GM19025 (cell line): ENCODE measurements at regions not wholly inside any gene's neighbourhood (a gene's known extent, or its start where the extent isn't known, plus 50 kb on each side); places are given as distances from the start of the nearest gene placed in this dataset.
"Not testable (repeated sequence)": the region's sequence is repeated elsewhere in the genome, so short reads cannot be mapped to it uniquely, and the experiment has no call there.

Source experiments
- ATAC-seq: cut with Tn5 transposase; IDR thresholded peaks from one replicate; pipeline ENCODE4 v1.9.1; 2021; ENCODE audit warnings: mild to moderate bottlenecking, low read depth, moderate library complexity; ENCODE audit not compliant: unreplicated experiment

DNA sequence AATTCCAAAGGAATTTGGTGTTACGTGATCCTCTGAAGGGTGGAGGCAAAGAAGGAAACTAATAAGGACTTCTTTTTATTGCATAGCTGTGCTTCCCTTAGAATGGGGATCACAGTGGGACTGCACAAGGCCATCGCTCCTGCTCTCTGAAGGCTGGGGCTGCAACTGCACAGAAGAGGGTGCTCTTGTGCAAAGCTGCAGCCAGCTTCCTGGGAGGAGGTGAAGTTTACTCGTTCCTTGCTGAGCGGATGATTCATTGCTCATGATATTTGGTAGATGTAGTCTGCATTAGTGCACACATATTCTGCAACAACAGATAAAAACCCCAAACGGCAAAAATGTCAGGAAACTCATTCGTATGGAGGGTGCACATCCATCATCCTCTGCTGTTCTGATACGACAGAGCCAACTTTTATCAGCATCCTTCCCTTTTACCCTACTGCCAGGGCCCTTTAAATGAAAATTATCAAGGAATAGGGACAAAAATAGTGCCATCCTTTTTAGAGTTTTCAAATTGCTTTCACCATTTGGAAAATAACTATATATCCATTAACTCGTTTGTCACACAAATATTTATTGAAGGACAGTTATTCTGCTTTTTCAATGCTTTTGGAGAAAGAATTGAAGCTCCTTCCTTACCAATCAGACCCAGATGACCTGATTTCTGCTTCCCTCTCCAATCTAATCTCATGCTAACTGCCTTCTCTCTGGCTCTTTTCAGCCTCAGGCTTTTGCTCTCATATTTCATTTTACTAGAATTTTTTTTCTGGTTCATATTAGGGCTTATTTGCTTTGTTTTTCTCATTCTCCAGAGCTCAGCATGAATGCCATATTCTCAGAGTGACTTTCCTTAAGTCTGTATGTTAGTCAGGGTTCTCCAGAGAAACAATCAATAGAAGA is 263.6 kb downstream of the DUSP10 start:
- peak; percentile 85 for ATAC-seq

DNA sequence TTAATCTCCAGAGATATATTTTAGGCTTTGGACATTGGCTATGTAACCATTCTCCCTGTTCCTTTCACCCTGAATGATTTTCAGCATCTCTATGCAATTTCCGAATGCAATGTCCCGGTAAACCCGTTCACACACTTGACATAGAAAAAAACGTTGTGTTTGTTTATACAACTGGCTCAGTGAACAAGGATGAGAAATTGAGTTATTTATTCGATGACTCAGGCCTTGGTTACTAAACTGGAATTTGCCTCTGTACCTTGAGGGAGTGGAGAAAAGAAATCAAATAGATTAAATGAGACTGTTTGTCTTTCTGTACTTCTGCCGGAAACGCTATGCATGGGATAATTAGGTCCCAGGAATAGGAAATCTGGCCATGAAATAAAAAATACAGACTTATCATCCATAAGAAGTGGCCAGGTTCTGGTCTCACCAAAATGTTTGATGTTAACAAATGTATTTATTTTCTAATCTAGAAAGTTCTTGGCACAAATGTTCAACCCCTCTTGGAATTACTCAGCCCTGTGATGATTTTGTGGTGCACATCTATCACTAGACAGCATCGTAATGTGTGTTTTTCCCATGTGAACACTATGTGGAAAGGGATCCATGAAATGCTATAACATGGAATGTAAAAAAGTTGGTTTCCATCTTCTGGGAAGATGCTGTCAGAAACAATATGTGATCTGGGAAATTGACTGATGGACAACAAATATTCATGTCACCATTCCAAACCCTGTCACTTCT is 253.9 kb downstream of the DUSP10 start:
- ATAC-seq, result no peak

DNA sequence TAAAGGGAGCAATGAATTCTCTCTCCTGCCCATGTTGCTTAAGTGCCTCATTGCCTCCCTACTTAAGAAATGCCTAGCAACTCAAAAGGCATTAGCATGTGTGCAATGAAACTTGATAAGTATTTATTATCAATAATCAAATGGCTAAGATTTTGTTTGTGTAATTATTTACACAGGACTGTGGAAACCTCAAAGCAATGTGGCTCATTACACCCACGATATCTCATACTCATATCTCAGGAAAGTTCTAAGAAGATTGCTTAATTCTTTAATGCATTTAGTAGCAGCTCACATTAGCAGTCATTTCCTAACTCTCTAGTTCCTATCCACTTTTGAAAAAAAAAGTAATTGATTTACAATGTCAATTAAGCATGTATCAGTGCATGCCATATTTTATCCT is 253.3 kb downstream of the DUSP10 start:
- no peak for ATAC-seq

DNA sequence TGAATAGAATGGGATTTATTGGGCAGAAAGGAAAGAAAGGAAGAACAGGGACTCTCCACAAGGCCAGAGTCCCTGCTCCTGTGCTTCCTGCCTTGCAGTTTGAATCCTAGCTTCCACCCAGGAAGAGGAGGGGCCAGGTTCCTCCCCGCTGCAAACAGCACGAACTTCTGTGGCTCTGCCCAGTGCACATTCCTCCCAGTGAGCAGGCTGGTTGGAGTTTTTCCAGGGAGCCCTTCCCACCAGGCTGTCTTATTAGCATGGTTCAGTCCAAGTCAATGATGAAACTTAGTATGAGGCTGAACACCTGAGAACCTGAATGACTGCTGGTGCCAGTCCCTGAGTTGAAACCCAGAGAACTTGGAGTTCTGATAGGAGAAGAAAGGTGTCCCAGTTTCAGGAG is 247.2 kb downstream of the DUSP10 start:
- ATAC-seq, result no peak

DNA sequence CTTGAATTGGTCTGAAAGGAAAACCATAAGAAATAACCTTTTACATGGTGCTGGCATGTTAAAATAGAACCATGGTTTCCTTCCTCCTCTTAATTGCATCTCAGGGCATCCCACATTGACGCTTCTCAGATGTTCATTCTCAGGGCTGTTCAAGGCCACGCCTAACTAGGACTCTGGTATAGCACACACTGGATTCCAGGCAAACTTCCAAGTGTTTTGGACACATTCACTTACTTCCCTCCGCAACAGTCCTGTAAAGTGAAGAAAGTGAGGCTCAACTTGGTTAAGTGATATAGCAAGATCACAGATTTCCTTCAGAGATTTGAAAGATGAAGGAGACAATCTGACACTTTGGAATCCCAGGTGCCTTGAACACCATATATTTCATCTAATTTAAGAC is 244.8 kb downstream of the DUSP10 start:
- ATAC-seq, result no peak

DNA sequence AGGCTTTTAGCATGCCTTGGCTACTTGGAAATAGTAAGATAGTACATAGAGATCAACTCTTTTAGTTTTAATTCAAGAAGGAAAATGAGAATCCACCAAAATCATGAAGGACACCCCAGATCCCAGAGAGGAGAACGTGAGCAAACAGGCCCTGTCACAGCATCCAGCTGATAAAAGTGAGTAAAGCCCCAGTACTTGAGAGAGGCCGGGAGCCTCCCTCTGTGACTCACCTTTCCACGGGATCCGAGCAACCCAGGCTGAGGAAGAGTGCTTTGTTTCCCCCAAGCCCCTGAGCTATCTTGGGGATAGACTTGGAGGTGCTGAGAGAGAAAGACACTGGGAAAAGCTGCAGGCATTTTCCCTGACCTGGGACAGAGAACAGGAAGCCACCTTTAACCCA is 238.6 kb downstream of the DUSP10 start:
- ATAC-seq, result no peak

DNA sequence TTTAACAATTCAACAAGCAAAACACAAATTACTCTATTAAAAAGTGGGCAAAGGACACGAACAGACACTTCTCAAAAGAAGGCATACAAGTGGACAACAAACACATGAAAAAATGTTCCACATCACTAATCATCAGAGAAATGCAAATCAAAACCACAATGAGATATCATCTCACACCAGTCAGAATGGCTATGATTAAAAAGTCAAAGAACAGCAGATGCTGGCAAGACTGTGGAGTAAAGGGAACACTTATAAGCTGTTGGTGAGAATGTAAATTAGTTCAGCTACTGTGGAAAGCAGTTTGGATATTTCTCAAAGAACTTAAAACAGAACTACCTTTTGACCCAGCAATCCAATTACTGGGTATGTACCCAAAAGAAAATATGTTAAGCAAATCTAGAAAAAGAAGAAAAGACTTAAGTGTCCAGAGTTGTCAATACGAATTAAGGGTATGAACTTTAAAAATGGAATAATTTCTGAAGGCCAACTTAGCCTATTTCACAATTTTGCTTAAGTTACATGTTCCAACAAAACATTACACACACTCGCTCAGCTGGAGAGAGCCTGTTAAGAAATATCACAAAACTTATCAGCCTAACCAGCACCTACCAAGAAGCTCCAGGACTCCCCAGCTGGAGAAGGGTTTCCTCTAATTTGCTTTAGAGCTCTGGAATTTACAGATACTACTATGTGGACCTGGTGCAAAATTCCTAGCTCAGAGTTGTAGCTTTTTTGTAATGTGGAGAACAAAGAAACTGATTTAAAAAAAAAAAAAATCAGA is 232.1 kb downstream of the DUSP10 start:
- ATAC-seq, result no peak

DNA sequence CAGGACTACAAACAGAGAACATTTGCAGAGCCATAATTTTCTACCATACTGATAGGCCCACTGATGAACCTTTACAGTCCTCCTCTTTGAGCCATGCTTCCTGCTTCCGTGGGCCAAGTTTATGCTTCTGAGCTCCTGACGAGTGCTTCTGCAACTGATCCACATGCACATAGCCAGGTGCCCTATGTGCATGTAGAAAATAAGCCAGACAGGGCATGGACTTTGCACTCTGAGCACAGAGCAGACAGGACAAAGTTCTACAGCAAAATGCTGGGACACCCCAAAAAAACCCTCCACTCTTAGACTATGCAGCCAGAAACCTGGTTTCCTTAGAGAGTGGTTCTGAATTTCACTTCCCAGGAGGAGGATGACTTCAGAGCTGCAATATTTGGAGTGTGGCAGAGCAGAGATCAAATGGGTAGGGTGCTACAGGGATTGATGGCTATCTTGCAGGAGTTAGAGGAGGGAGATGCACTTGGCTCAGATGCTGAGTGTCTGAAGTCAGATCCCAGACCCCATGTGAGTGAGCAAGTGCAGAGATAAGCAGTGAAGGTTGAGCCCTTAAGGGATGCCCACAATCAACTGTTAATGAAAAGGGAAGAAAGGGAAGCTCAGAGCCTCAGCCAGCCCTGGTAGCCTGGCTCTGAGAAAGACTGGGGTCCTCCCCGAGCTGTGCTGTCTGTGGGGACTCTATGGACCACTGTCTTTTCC is 230.9 kb downstream of the DUSP10 start:
- ATAC-seq, result no peak

DNA sequence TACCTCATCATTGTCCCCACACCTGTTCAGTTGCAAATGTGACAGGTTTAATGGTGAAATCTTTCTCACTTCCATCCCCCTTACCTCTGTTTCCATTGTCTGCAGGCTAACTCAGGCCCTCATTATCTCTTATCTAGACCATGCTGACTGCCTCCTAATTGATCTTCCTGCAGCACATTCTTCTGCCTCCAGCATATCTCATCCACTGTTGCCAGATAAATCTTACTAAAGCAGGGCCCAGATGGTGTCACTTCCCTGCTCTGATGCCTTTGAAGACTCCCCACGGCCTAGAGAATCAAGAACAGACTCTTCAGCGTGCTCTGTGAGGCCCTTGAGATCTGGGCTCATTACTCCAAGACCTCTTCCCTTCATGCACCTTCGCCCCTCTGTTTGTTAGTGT is 230.1 kb downstream of the DUSP10 start:
- ATAC-seq, result no peak

DNA sequence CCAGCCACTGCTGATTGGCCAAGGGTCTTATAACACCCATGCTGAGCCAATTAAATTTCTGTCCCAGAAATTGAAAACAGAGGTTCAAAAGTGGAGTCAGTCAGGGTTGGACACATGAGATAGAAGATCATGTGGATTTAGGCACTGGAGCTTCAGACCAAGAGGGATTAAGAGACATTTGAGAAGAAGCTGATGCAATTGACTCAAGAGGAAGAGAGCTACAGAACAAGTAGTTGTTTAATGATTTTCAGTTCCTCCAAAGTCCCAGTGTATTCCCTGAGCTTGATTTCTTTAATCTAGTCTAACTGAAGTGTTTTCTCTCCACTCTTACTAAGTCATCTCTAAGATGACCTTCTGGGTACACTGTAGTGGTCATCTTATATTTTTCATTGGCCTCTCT is 227.1 kb downstream of the DUSP10 start:
- no peak for ATAC-seq

DNA sequence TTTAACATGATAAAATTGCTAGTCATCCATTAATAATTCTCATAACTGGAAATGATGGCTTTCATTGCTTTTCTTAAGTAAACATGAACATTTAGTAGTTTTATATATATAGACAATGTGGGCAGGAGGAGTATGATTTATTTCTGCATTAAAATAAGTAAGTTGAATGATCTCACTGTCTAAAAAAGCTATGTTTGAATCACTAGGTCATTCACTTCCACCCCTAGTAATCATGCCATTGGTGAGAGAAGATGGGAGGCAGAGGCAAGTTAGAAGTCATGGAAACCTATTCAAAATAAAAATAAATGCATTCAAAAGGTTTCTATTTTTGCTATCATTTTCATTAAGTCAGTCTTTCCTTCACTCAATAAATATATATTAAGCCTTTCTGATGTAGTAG is 226.4 kb downstream of the DUSP10 start:
- no peak for ATAC-seq

DNA sequence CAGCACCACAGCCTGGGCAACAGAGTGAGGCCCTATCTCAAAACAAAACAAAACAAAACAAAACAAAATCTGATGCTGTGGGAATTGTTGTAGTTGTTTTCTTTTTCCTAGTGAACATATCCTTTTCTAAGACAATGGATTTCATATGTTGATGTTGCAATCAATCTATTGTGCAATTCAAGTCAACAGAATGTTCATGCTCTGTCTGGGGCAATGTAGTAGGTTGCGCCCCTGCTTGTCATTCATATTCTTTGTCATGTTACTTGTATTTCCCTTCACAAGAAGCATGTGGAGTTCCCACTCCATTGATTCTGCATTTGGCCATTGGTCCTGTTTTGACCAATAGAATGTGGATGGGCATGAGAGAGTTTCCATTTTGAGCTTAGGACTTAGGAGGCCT is 223.9 kb downstream of the DUSP10 start:
- ATAC-seq, result no peak

DNA sequence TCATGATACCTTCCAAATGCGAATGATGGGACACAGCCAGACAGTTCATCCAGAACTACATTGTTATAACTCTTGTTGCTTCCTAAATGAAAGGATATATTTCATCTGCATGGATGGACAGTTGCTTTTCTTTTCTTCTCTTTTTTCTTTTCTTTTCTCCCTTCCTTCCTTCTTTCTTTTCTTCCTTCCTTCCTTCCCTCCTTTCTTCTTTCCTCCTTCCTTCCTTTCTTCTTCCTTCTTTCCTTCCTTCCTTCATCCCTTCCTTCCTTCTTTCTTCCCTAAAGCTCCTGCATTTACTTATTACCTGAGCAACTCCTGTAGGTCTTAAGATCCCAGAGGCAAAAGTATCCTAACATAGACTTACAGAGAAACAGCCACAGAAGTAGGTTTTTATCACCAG is 221.6 kb downstream of the DUSP10 start:
- ATAC-seq, result no peak

DNA sequence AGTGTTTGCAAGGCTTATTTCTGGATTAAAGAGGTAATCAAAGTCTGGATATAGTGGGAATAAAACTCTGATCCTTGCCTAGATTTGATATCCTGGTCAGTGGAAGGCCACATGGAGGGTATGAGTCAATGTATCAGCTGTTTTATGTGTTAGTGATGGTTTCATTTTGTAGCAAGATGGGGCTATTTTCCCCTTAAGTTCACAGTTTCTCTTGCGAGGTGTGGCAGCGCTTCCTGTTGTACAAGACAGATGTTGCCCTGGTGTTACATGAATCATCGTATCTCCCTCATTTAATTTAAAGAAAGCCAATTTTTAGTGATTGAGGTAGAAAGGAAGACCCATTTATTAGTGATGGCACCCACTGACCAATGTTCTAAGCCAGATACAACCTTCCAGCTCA is 220.2 kb downstream of the DUSP10 start:
- ATAC-seq, result no peak

DNA sequence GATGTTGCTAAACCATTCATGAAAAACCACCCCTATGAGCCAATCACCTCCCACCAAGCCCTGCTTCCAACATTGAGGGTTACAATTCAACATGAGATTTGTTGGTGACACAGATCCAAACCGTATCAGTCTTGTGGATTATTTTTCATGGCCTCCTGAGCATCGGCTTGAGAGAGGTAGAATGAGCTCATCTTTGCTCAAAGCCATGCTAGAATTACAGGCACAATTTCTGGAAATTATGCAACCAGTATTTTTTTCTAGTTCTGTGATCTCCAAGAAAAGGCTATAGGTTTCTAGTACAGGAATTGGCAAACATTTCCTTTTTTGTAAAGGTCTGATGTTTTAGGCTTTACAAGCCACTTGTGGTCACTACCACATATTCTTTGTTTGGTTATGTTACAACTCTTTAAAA is 219.4 kb downstream of the DUSP10 start:
- no peak for ATAC-seq

DNA sequence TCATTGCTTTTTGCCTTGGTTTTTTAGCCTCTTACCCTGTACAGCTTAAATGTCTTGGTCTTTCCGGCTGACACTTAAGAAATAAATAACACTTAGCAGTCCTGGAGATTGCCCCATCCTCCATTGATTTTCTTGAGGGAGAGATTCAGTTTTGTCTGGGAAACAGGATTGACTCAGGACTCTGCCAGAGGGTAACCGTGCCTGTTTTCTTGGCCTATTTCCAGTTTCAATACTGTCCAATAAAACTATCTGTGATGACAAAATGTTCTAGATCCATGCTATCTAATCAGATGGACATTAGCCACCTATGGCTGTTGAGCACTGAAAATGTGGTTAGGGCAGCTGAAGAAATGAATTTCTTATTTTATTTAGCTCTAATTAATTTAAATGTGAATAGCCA is 216.1 kb downstream of the DUSP10 start:
- ATAC-seq, result no peak

DNA sequence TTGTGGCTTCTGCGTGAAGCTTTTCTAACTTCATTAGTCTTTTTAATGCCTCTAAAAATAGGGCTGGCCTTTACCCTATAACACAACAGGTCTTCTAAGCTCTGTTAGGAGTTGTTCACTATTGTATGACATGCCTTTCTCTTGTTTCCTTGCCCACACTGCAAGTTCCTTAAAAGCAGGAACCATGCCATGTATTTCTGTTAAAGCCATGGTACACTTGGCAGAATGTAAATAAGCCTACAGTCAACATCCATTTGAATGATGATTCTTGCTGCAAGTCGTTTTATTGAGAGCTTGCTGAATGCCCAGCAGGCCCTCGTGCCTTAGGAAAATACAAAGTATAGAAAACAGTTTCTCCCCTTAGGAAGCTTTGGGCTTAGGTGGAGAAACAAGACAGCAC is 214.6 kb downstream of the DUSP10 start:
- no peak for ATAC-seq

DNA sequence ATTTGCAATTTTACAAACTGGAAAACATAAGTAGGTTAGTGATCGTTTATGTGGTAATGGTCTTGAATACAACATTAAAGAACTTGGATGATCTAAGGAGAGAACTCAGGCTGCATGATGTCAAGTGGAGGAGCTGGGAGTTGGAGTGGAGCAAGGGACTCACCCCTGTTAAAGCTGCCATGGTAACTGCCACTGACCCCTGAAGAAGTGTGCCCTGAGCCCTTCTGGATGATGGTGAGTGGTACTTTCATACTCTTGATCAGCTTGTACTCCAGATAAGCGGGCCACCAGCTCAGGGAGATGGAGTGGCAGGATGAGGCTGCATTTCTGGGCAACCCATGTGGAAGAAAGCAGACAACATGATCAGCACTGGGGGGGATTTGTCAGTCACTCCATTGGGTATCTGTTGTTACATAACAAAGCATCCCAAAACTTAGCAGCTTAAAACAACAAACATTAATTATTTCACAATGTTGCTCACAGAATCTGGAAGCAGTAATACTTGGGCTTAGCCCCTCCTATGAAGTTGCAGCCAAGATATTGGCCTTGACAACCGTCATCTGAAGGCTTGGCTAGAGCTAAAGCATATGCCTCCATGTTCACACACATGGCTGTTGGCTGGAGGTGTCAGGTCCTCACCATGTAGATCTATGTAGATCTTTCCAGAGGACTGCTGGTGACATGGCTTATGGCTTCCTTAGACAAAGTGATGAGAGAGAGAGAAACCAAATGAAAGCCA is 213.8 kb downstream of the DUSP10 start:
- ATAC-seq, result no peak

DNA sequence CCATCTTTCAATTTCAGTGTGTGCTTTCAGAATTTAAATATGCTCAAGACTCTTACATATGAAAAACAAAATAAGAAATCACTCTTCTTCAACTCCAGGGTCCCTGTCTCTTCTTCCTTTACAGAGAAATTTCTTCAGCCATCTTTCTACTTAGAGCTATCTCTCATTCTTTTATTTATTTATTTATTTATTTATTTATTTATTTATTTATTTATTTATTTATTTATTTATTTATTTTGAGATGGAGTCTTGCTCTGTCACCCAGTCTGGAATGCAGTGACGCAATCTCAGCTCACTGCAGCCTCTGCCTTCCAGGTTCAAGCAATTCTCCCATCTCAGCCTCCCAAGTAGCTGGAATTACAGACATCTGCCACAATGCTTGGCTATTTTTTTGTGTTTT is 211.7 kb downstream of the DUSP10 start:
- not testable (repeated sequence) for ATAC-seq

DNA sequence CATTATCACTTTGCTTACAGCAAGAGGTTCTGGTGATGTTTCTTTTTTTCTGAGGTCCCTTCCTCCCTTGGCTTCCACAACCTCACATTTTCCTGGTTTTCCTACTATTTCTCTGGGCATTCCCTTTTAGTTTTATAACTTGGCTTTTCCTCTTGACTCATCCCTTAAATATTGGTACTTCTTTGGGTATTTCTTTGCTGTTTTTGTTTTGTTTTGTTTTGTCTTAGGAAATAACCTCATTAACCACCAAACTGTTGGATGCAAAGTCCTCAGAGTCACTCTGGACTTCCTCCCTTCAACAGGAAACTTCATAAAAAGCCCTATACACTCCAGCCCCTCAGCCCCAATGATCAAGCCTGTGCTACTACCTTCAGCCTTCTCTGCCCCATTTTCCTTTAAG is 211.1 kb downstream of the DUSP10 start:
- ATAC-seq, result no peak
